H9 (cell line): ENCODE measurements at regions not wholly inside any gene's neighbourhood (a gene's known extent, or its start where the extent isn't known, plus 50 kb on each side); places are given as distances from the start of the nearest gene placed in this dataset.

Experiments used
- DNase-seq: peaks from one replicate; pipeline ENCODE4 v3.0.0-alpha.2; 2017
- H2AFZ ChIP-seq: one replicate; pipeline ENCODE4 v1.6.1; 2013; ENCODE audit warnings: mild to moderate bottlenecking, low read length, control low read depth, moderate library complexity
- H2AK5ac ChIP-seq: 2 replicates; pipeline ENCODE4 v1.6.1; 2013; ENCODE audit warnings: low read length, control low read depth, mixed read lengths; ENCODE audit not compliant: insufficient read length
- H2BK120ac ChIP-seq: one replicate; pipeline ENCODE4 v1.6.1; 2013; ENCODE audit warnings: low read depth, mild to moderate bottlenecking, low read length, control low read depth, inconsistent platforms; ENCODE audit not compliant: poor library complexity, severe bottlenecking
- H2BK12ac ChIP-seq: 2 replicates; pipeline ENCODE4 v1.6.1; 2013; ENCODE audit warnings: low read length, control low read depth, mixed read lengths, low read depth; ENCODE audit not compliant: insufficient read length
- H2BK15ac ChIP-seq: 2 replicates; pipeline ENCODE4 v1.6.1; 2013; ENCODE audit warnings: low read depth, low read length, control low read depth
- H2BK20ac ChIP-seq: one replicate; pipeline ENCODE4 v1.6.1; 2013; ENCODE audit warnings: low read depth, mild to moderate bottlenecking, low read length, control low read depth, inconsistent platforms; ENCODE audit not compliant: poor library complexity, severe bottlenecking
- H2BK5ac ChIP-seq: 2 replicates; pipeline ENCODE4 v1.6.1; 2013; ENCODE audit warnings: low read length, control low read depth, mixed read lengths; ENCODE audit not compliant: insufficient read length
- H3K14ac ChIP-seq: 2 replicates; pipeline ENCODE4 v1.6.1; 2013; ENCODE audit warnings: low read length, control low read depth; ENCODE audit not compliant: insufficient read depth
- H3K18ac ChIP-seq: 2 replicates; pipeline ENCODE4 v1.6.1; 2013; ENCODE audit warnings: low read depth, mild to moderate bottlenecking, mixed read lengths, low read length, control low read depth; ENCODE audit not compliant: insufficient read length
- H3K23ac ChIP-seq: 2 replicates; pipeline ENCODE4 v1.6.1; 2013; ENCODE audit warnings: low read length, control low read depth, mixed read lengths, low read depth; ENCODE audit not compliant: insufficient read length
- H3K23me2 ChIP-seq: 2 replicates; pipeline ENCODE4 v1.6.1; 2013; ENCODE audit warnings: low read depth, mild to moderate bottlenecking, mixed read lengths, low read length, control low read depth; ENCODE audit not compliant: insufficient read length, poor library complexity, severe bottlenecking
- H3K27ac ChIP-seq: 2 replicates; pipeline ENCODE4 v1.5.1; 2013; ENCODE audit warnings: low read length, control low read depth, mixed read lengths, low read depth; ENCODE audit not compliant: insufficient read length
- H3K27me3 ChIP-seq: 2 replicates; pipeline ENCODE4 v1.6.1; 2013; ENCODE audit warnings: low read length, control low read depth, inconsistent platforms; ENCODE audit not compliant: insufficient read depth
- H3K4ac ChIP-seq: 2 replicates; pipeline ENCODE4 v1.6.1; 2013; ENCODE audit warnings: low read depth, mild to moderate bottlenecking, control low read depth, inconsistent platforms, low read length, moderate library complexity
- H3K4me1 ChIP-seq: 2 replicates; pipeline ENCODE4 v1.6.1; 2013; ENCODE audit warnings: low read length, control low read depth, inconsistent platforms; ENCODE audit not compliant: insufficient read depth
- H3K4me2 ChIP-seq: 2 replicates; pipeline ENCODE4 v1.6.1; 2013; ENCODE audit warnings: low read length, control low read depth, mixed read lengths; ENCODE audit not compliant: insufficient read length, insufficient read depth
- H3K56ac ChIP-seq: 2 replicates; pipeline ENCODE4 v1.6.1; 2013; ENCODE audit warnings: low read depth, mild to moderate bottlenecking, mixed read lengths, low read length, control low read depth; ENCODE audit not compliant: insufficient read length
- H3K79me1 ChIP-seq: 2 replicates; pipeline ENCODE4 v1.6.1; 2013; ENCODE audit warnings: low read depth, mild to moderate bottlenecking, moderate library complexity, low read length, control low read depth, inconsistent platforms; ENCODE audit not compliant: insufficient read depth, poor library complexity, severe bottlenecking
- H3K79me2 ChIP-seq: 2 replicates; pipeline ENCODE4 v1.6.1; 2013; ENCODE audit warnings: low read length, control low read depth, inconsistent platforms; ENCODE audit not compliant: insufficient read depth
- H3K9ac ChIP-seq: 2 replicates; pipeline ENCODE4 v1.6.1; 2013; ENCODE audit warnings: low read length, control low read depth, mixed read lengths; ENCODE audit not compliant: insufficient read length; ENCODE audit errors: extremely low read depth
- H3K9me3 ChIP-seq: one replicate; pipeline ENCODE4 v1.6.1; 2013; ENCODE audit warnings: low read depth, low read length, inconsistent platforms; ENCODE audit not compliant: control insufficient read depth
- H3T11ph ChIP-seq: one replicate; pipeline ENCODE4 v1.6.1; 2013; ENCODE audit warnings: mild to moderate bottlenecking, low read length, control low read depth, inconsistent platforms
- H4K20me1 ChIP-seq: one replicate; pipeline ENCODE4 v1.6.1; 2013; ENCODE audit not compliant: control insufficient read depth, insufficient read length, insufficient read depth
- H4K5ac ChIP-seq: 2 replicates; pipeline ENCODE4 v1.6.1; 2013; ENCODE audit warnings: low read depth, mild to moderate bottlenecking, mixed read lengths, low read length, control low read depth; ENCODE audit not compliant: insufficient read length
- H4K8ac ChIP-seq: replicated peaks from 2 replicates; pipeline ENCODE4 v1.6.1; 2013; ENCODE audit warnings: low read length, control low read depth, mixed read lengths, low read depth; ENCODE audit not compliant: insufficient read length
- H4K91ac ChIP-seq: 2 replicates; pipeline ENCODE4 v1.6.1; 2013; ENCODE audit warnings: low read depth, mild to moderate bottlenecking, moderate library complexity, mixed read lengths, low read length, control low read depth; ENCODE audit not compliant: insufficient read length
- H3K27ac Mint-ChIP-seq, 3 experiments: 2 replicates in 2 of 3; 3 replicates in 1 of 3; pipeline ENCODE4 v1.8.0; 2020 to 2021; ENCODE audit warnings: mixed read lengths in 3 of 3, mild to moderate bottlenecking in 1 of 3, moderate library complexity in 1 of 3
- H3K27me3 Mint-ChIP-seq: 2 replicates; pipeline ENCODE4 v1.8.0; 2021; ENCODE audit warnings: low read depth, mild to moderate bottlenecking, moderate library complexity, mixed read lengths
- H3K36me3 Mint-ChIP-seq, 3 experiments: 2 replicates in 2 of 3; 3 replicates in 1 of 3; pipeline ENCODE4 v1.8.0; 2020 to 2021; ENCODE audit warnings: low read depth in 3 of 3, mixed read lengths in 3 of 3; ENCODE audit not compliant: insufficient read depth in 1 of 3
- H3K4me1 Mint-ChIP-seq, 2 experiments: 2 replicates each; pipeline ENCODE4 v1.8.0; 2020; ENCODE audit warnings: mixed read lengths in 2 of 2
- H3K4me3 Mint-ChIP-seq, 2 experiments: 2 replicates in 1 of 2; 3 replicates in 1 of 2; pipeline ENCODE4 v1.8.0; 2020 to 2021; ENCODE audit warnings: mild to moderate bottlenecking in 2 of 2, mixed read lengths in 2 of 2, moderate library complexity in 1 of 2
- H3K9me3 Mint-ChIP-seq, 2 experiments: 2 replicates in 1 of 2; 3 replicates in 1 of 2; pipeline ENCODE4 v1.8.0; 2020; ENCODE audit warnings: mild to moderate bottlenecking in 2 of 2, mixed read lengths in 2 of 2, moderate library complexity in 1 of 2
- WGBS: extraction: QIAGEN DNeasy Blood & Tissue Kit; methylation state at CpG from one replicate; pipeline ENCODE4 v1.1.7; 2013; ENCODE audit warnings: missing lambda C conversion rate, low lambda C conversion rate, mixed read lengths; ENCODE audit not compliant: insufficient read length; ENCODE audit errors: extremely low coverage; 5-methylcytosine and 5-hydroxymethylcytosine counted together
- TF ChIP-seq, protein P1 (sequence below): fragments of 200-600 bp; sonication (generic); conservative IDR thresholded peaks from 3 replicates; pipeline ENCODE4 v1.8.0; 2021; ENCODE audit warnings: antibody characterized with exemption, mild to moderate bottlenecking

DNA sequence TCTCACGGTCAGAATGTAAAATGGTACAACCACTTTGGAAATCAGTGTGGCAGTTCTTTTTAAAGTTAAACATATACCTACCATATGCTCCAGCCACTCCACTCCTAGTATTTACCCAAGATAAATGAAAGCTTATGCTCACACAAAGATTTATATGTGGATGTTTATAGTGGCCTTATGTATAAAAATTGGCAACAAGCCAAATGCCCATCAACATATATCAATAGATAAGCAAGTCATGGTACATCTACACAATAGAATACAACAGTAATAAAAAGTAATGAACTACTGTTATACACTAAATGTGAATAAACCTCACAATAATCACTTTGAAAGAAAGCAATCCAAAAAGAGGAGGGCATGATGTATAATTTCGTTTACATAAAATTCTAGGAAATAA lies 153.5 kb upstream of the LMCD1 start:
- Histone ChIP-seq H3K14ac (no peak overlapping the region), H2AK5ac (no peak overlapping the region), H2BK5ac (no peak overlapping the region), H2AFZ (no peak overlapping the region), H3K9ac (no peak overlapping the region), H3K23ac (no peak overlapping the region), H2BK20ac (no peak overlapping the region), H3K18ac (no peak overlapping the region), H4K91ac (no peak overlapping the region), H3K4me1 (no peaks in the 10 kb centered on the region), H4K8ac (no peak overlapping the region), H3K4me2 (no peak overlapping the region), H3K79me2 (no peaks in the 10 kb centered on the region), H3K79me1 (no peaks in the 10 kb centered on the region), H3K27me3 (no peaks in the 10 kb centered on the region), H3K27ac (no peak overlapping the region), H3K23me2 (no peaks in the 10 kb centered on the region), H2BK15ac (no peak overlapping the region), H4K5ac (no peak overlapping the region), H2BK120ac (no peak overlapping the region), H3K56ac (no peak overlapping the region), H3K4ac (no peak overlapping the region), H4K20me1 (no peaks in the 10 kb centered on the region), H3K9me3 (no peaks in the 10 kb centered on the region), H3T11ph (no peak overlapping the region), H2BK12ac (no peak overlapping the region)
- DNase-seq = no peak
- no peak overlapping the region for H3K27ac Mint-ChIP-seq
- TF ChIP-seq, protein P1, sequence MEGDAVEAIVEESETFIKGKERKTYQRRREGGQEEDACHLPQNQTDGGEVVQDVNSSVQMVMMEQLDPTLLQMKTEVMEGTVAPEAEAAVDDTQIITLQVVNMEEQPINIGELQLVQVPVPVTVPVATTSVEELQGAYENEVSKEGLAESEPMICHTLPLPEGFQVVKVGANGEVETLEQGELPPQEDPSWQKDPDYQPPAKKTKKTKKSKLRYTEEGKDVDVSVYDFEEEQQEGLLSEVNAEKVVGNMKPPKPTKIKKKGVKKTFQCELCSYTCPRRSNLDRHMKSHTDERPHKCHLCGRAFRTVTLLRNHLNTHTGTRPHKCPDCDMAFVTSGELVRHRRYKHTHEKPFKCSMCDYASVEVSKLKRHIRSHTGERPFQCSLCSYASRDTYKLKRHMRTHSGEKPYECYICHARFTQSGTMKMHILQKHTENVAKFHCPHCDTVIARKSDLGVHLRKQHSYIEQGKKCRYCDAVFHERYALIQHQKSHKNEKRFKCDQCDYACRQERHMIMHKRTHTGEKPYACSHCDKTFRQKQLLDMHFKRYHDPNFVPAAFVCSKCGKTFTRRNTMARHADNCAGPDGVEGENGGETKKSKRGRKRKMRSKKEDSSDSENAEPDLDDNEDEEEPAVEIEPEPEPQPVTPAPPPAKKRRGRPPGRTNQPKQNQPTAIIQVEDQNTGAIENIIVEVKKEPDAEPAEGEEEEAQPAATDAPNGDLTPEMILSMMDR = no peak
- no CpG with 5 or more reads among the region's 2 CpGs for WGBS
- no peaks in the 10 kb centered on the region for H3K4me1 Mint-ChIP-seq
- H3K36me3 Mint-ChIP-seq = peaks cover 1 to 24% (median 6%) of the 10 kb centered on the region in 3 experiments; a peak in 6 of 7 replicates
- no peaks in the 10 kb centered on the region; the same call in 1 of the 2 replicates for H3K27me3 Mint-ChIP-seq
- H3K4me3 Mint-ChIP-seq = no peak overlapping the region
- H3K9me3 Mint-ChIP-seq = peaks cover 14 to 21% of the 10 kb centered on the region in 2 experiments
